MCF 10A (cell line): ENCODE measurements at regions not wholly inside any gene's neighbourhood (a gene's known extent, or its start where the extent isn't known, plus 50 kb on each side); places are given as distances from the start of the nearest gene placed in this dataset.

Experiments used
- BruUV-seq: library from RNA; stranded (reverse); fragments of 400-500 nt; replicated peaks from 2 replicates; lab custom pipeline; 2021; lab: Mats Ljungman, UMichigan
- CTCF ChIA-PET: fragments of 300-600 bp; sonication (Branson Sonifier 250); formaldehyde crosslinking; extraction: SDS; loops from one replicate; lab custom pipeline; 2021; ENCODE audit warnings: antibody characterized with exemption, inconsistent platforms; lab: Yijun Ruan, JAX
- POLR2A ChIA-PET: fragments of 300-600, 350-650 bp; sonication (Branson Sonifier 250); formaldehyde crosslinking; extraction: SDS; loops from one replicate; lab custom pipeline; 2020; ENCODE audit warnings: antibody characterized with exemption, inconsistent platforms; lab: Yijun Ruan, JAX
- DNase-seq: peaks from one replicate; pipeline ENCODE4 v3.0.0-alpha.2; 2018; ENCODE audit not compliant: unreplicated experiment
- H3K27ac Mint-ChIP-seq: one replicate; pipeline ENCODE4 v1.8.0; 2022; ENCODE audit warnings: mild to moderate bottlenecking, low read depth, mixed read lengths; ENCODE audit not compliant: unreplicated experiment
- H3K27me3 Mint-ChIP-seq: one replicate; pipeline ENCODE4 v1.8.0; 2022; ENCODE audit warnings: mixed read lengths; ENCODE audit not compliant: insufficient read depth, unreplicated experiment
- H3K36me3 Mint-ChIP-seq: one replicate; pipeline ENCODE4 v1.8.0; 2022; ENCODE audit warnings: mild to moderate bottlenecking, moderate library complexity, mixed read lengths; ENCODE audit not compliant: insufficient read depth, unreplicated experiment
- H3K4me1 Mint-ChIP-seq: one replicate; pipeline ENCODE4 v1.8.0; 2022; ENCODE audit warnings: mixed read lengths; ENCODE audit not compliant: insufficient read depth, unreplicated experiment
- H3K4me3 Mint-ChIP-seq: one replicate; pipeline ENCODE4 v1.8.0; 2022; ENCODE audit warnings: mild to moderate bottlenecking, moderate library complexity, mixed read lengths; ENCODE audit not compliant: unreplicated experiment
- H3K9me3 Mint-ChIP-seq: one replicate; pipeline ENCODE4 v1.8.0; 2022; ENCODE audit warnings: mixed read lengths; ENCODE audit not compliant: unreplicated experiment
- intact Hi-C: fragments of 100-400 bp; cut with micrococcal nuclease; formaldehyde crosslinking; loops from 2 replicates; pipeline ENCODE4 v1.14.1; 2022
- TF ChIP-seq, protein P1 (sequence below): fragments of 200-600 bp; IDR thresholded peaks from one replicate; pipeline ENCODE4 v1.8.0; 2022; ENCODE audit warnings: antibody characterized with exemption, mild to moderate bottlenecking; ENCODE audit not compliant: unreplicated experiment

- Mint-ChIP-seq H3K27ac (no peak overlapping the region), H3K36me3 (no peaks in the 10 kb centered on the region), H3K9me3 (peaks cover 6% of the 10 kb centered on the region), H3K4me3 (no peak overlapping the region), H3K4me1 (no peaks in the 10 kb centered on the region), H3K27me3 (no peaks in the 10 kb centered on the region)
- BruUV-seq = no TSS peak
- ChIA-PET CTCF (interaction anchor here (0.7 kb wide), 1 partner anchor 250 kb away, joined by 3 read pairs; no protein-coding TSS in a partner anchor), POLR2A (no interaction called here)
- DNase-seq = no peak
- TF ChIP-seq, protein P1, sequence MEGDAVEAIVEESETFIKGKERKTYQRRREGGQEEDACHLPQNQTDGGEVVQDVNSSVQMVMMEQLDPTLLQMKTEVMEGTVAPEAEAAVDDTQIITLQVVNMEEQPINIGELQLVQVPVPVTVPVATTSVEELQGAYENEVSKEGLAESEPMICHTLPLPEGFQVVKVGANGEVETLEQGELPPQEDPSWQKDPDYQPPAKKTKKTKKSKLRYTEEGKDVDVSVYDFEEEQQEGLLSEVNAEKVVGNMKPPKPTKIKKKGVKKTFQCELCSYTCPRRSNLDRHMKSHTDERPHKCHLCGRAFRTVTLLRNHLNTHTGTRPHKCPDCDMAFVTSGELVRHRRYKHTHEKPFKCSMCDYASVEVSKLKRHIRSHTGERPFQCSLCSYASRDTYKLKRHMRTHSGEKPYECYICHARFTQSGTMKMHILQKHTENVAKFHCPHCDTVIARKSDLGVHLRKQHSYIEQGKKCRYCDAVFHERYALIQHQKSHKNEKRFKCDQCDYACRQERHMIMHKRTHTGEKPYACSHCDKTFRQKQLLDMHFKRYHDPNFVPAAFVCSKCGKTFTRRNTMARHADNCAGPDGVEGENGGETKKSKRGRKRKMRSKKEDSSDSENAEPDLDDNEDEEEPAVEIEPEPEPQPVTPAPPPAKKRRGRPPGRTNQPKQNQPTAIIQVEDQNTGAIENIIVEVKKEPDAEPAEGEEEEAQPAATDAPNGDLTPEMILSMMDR = no peak
- intact Hi-C loops = no loop called here
Measured at GRCh38 chr9:28190981-28191380, 617.7 kb upstream of the C9orf72 start.

GRCh38 chr9:28197653-28198052, 624.4 kb upstream of the C9orf72 start:
- Mint-ChIP-seq H3K4me1 (no peaks in the 10 kb centered on the region), H3K9me3 (no peaks in the 10 kb centered on the region), H3K27me3 (no peaks in the 10 kb centered on the region), H3K27ac (no peak overlapping the region), H3K4me3 (no peak overlapping the region), H3K36me3 (no peaks in the 10 kb centered on the region)
- no peak for DNase-seq
- CTCF ChIA-PET = no interaction called here
- TF ChIP-seq, protein P1 = no peak
- POLR2A ChIA-PET = no interaction called here
- intact Hi-C loops = no loop called here
- BruUV-seq = no TSS peak

DNA sequence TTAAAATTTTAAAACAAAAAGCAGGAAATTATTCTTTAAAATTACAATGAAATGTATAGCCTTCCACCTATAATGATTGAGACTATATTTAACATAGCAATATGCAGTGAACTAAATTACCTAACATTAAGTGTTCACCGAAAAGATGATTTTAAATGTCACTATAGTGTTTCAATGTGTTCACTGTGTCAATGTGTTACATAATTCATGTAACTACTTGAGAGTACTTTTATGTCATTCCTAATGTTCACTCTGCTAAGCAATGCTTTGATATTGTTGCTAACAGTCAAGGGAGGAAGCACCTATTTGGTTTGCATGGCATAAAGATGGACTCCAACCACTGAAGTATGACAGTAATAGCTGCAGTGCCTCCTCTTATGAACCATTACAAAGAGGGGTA, 629.8 kb upstream of the C9orf72 start:
- Mint-ChIP-seq H3K27ac (no peak overlapping the region), H3K36me3 (no peaks in the 10 kb centered on the region), H3K9me3 (no peaks in the 10 kb centered on the region), H3K4me1 (no peaks in the 10 kb centered on the region), H3K27me3 (peaks cover 12% of the 10 kb centered on the region), H3K4me3 (no peak overlapping the region)
- DNase-seq = no peak
- ChIA-PET POLR2A (no interaction called here), CTCF (no interaction called here)
- no TSS peak for BruUV-seq
- intact Hi-C loops = no loop called here
- TF ChIP-seq, protein P1 = no peak

DNA sequence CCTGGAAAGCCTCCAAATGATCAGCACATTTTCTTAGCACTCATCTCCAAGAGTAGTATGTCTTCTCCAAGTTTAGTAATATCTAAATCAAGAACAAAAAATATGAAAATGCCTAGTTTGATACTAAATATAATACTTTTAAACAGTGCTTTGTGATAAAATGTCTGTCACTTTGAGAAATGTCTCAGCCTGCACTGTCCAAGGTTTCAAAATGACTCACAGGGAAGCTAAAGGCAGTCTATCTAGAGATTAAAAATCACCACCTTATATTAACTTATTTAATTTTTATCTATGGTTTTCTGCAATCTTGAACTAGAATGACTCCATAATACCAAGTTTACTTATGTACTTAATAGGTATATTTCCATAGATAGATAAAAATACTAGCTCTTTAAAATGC, 633.0 kb upstream of the C9orf72 start:
- POLR2A ChIA-PET = interaction anchor here (1.0 kb wide), 1 partner anchor 13 kb away, joined by 4 read pairs; no protein-coding TSS in a partner anchor
- no peak for DNase-seq
- intact Hi-C loops = no loop called here
- CTCF ChIA-PET = no interaction called here
- BruUV-seq = no TSS peak
- TF ChIP-seq, protein P1 = no peak
- H3K4me3 Mint-ChIP-seq = no peak overlapping the region
- H3K9me3 Mint-ChIP-seq = no peaks in the 10 kb centered on the region
- H3K27me3 Mint-ChIP-seq = peaks cover 27% of the 10 kb centered on the region
- no peaks in the 10 kb centered on the region for H3K4me1 Mint-ChIP-seq
- H3K27ac Mint-ChIP-seq = no peak overlapping the region
- no peaks in the 10 kb centered on the region for H3K36me3 Mint-ChIP-seq
